Heart right ventricle (tissue), 16 donors: ENCODE measurements at regions not wholly inside any gene's neighbourhood (a gene's known extent, or its start where the extent isn't known, plus 50 kb on each side); places are given as distances from the start of the nearest gene placed in this dataset.
A peak's percentile ranks its signal among the peaks of the same experiment; 100 is the strongest.

Experiments used
- ATAC-seq, 8 donors: fragments of 200-7000 bp; cut with Tn5 transposase; one replicate each; pipeline ENCODE4 v1.9.1; 2020; ENCODE audit warnings: mild to moderate bottlenecking in 8 of 8, moderate library complexity in 8 of 8, moderate number of reproducible peaks in 1 of 8
- DNase-seq, 2 donors: peaks; one replicate each; pipeline ENCODE4 v3.0.0-alpha.2; 2020
- H3K27ac ChIP-seq, 10 donors: fragments of 200-600 bp; sonication (generic) in 2 of 10; one replicate each; pipeline versions ENCODE4 v1.5.0 to v1.8.0; 2020 to 2022; ENCODE audit warnings: mild to moderate bottlenecking in 3 of 10
- H3K27me3 ChIP-seq, 7 donors: fragments of 200-600 bp; one replicate each; pipeline ENCODE4 v1.8.0; 2021 to 2022; ENCODE audit warnings: mild to moderate bottlenecking in 2 of 7
- H3K36me3 ChIP-seq, 9 donors: fragments of 200-600 bp; sonication (generic) in 1 of 9; one replicate each; pipeline versions ENCODE4 v1.5.0 to v1.8.0; 2020 to 2022; ENCODE audit warnings: mild to moderate bottlenecking in 2 of 9
- H3K4me1 ChIP-seq, 9 donors: fragments of 200-600 bp; sonication (generic) in 1 of 9; one replicate each; pipeline versions ENCODE4 v1.5.0 to v1.8.0; 2020 to 2022; ENCODE audit warnings: mild to moderate bottlenecking in 4 of 9
- H3K4me3 ChIP-seq, 10 donors: fragments of 200-600 bp; sonication (generic) in 2 of 10; one replicate each; pipeline versions ENCODE4 v1.5.0 to v1.8.0; 2020 to 2022; ENCODE audit warnings: mild to moderate bottlenecking in 7 of 10, moderate library complexity in 2 of 10
- H3K9me3 ChIP-seq, 11 donors: fragments of 200-600 bp in 10 of 11; sonication (generic) in 2 of 11; one replicate each; pipeline versions ENCODE4 v1.5.0 to v1.8.0; 2013 to 2022; ENCODE audit warnings: mild to moderate bottlenecking in 2 of 11, control low read depth in 1 of 11, moderate library complexity in 1 of 11
- WGBS, 2 donors: extraction: QIAGEN DNeasy Blood & Tissue Kit; methylation state at CpG; one replicate each; pipeline ENCODE4 v1.1.7; 2013; ENCODE audit warnings: inconsistent platforms in 1 of 2; 5-methylcytosine and 5-hydroxymethylcytosine counted together
- intact Hi-C, 10 donors: fragments of 100-400 bp; cut with DNase I; formaldehyde crosslinking; loops; one replicate each; pipeline versions ENCODE4 v1.11.1 to v1.14.2; 2022
- TF ChIP-seq, protein P1 (sequence below), 9 donors: fragments of 200-600 bp; sonication (generic) in 2 of 9; IDR thresholded peaks; one replicate each; pipeline versions ENCODE4 v1.5.0 to v1.8.0; 2021 to 2022; ENCODE audit warnings: antibody characterized with exemption in 9 of 9, mild to moderate bottlenecking in 5 of 9, moderate library complexity in 1 of 9
- donor health status: Arrhythmogenic right ventricular cardiomyopathy.
- donor health status: ischemic (EF 13 %, LVEDD 7.1; RV severe dilation, severe dysfunction).
- donor health status: healthy with polysubstance abuse.
- donor health status: DM: no; HTN: yes; CAD: no.
- donor health status: DM: no; HTN: no; CAD: no.
- donor health status: ischemic (EF 25% LVEDD 6.9; RV normal size, moderate dysfunction).
- donor health status: ischemic (EF 25% LVEDD 5.7; RV mildly dilated, moderate dysfunction).
- donor health status: healthy.
- donor health status: DM: yes; HTN: yes; CAD: no.
- donor health status: Ischemic cardiomyopathy.
- donor health status: ischemic (EF 35%, LVEDD 5.7; RV mildly dilated, moderate dysfunction).
- donor health status: nonischemic (EF 11% LVEDD 7.7; RV severe dilation, severe dysfunction).
- donor health status: DM: yes; HTN: yes; CAD: no.
- donor health status: PGD.
- donor health status: ischemic (EF 29% LVEDD 5.4; RV normal size, mild dysfunction).
- donor health status: nonischemic (EF 23%, LVEDD 6.1; RV moderate dilation, normal function).

DNA sequence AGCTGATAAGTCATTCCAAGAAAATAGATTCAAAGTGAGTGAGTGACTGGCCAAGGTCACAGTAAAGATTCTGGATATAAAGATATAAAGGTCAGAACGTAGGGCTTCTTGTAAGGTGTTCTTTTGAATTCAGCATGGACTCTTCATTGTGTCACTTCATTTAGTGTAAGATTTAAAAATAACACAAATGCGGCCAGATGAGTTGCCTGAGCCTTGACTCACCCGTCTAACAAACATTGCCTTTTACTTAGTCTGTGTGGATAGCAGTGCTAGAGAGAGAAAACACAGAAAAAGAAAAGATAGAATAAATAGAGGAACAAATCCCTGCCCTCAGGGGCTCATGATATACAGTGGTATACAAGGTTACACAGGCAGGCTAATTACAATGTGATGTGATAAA, 223.4 kb downstream of the PLPP3 start:
- ATAC-seq: peak in 5 of 8 donors; percentile 35 to 64 (median 43)
- DNase-seq: no peak
- Histone ChIP-seq H3K9me3 (no peaks in the 10 kb centered on the region), H3K27me3 (no peaks in the 10 kb centered on the region), H3K4me3 (no peak overlapping the region), H3K4me1 (peaks cover 0 to 39% (median 26%) of the 10 kb centered on the region in 9 donors), H3K27ac (peak overlapping the region; percentile 47 to 80 (median 74)), H3K36me3 (no peaks in the 10 kb centered on the region)
- 47 to 59% methylated on average over 3 of the region's 3 CpGs for WGBS, 2 donors
- TF ChIP-seq, protein P1, sequence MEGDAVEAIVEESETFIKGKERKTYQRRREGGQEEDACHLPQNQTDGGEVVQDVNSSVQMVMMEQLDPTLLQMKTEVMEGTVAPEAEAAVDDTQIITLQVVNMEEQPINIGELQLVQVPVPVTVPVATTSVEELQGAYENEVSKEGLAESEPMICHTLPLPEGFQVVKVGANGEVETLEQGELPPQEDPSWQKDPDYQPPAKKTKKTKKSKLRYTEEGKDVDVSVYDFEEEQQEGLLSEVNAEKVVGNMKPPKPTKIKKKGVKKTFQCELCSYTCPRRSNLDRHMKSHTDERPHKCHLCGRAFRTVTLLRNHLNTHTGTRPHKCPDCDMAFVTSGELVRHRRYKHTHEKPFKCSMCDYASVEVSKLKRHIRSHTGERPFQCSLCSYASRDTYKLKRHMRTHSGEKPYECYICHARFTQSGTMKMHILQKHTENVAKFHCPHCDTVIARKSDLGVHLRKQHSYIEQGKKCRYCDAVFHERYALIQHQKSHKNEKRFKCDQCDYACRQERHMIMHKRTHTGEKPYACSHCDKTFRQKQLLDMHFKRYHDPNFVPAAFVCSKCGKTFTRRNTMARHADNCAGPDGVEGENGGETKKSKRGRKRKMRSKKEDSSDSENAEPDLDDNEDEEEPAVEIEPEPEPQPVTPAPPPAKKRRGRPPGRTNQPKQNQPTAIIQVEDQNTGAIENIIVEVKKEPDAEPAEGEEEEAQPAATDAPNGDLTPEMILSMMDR (IDR thresholded peaks at IDR 0.05): no peak
- intact Hi-C loops: no loop called here

DNA sequence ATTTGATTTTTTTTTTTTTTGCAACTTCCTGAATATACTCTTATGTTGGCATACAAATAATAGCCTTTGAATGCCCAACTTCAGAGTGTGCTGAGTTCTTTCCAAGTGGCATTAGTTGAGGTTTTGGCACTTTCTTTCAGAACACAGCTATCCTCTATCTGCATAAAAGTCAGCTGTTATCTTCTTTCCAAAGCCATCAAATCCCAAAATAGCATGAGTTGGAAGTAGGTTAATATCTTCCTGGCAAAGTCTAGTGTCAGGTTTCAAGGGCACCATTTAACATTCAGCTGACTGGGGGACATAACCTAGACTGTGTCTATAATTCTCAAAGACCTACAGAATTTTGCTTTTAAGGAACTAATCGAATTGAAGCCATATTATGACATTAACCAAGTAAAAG, 223.9 kb downstream of the PLPP3 start:
- Histone ChIP-seq H3K36me3 (no peaks in the 10 kb centered on the region), H3K4me1 (peaks cover 0 to 39% (median 26%) of the 10 kb centered on the region in 9 donors), H3K27ac (peak overlapping the region; percentile 47 to 80 (median 74)), H3K9me3 (no peaks in the 10 kb centered on the region), H3K4me3 (no peak overlapping the region), H3K27me3 (no peaks in the 10 kb centered on the region)
- 72% methylated on average over 1 of the region's 1 CpG for WGBS, 2 donors
- DNase-seq (no peak), ATAC-seq (peak; percentile 37 to 90 (median 84))
- intact Hi-C loops: no loop called here
- TF ChIP-seq, protein P1 (IDR thresholded peaks at IDR 0.05): no peak

DNA sequence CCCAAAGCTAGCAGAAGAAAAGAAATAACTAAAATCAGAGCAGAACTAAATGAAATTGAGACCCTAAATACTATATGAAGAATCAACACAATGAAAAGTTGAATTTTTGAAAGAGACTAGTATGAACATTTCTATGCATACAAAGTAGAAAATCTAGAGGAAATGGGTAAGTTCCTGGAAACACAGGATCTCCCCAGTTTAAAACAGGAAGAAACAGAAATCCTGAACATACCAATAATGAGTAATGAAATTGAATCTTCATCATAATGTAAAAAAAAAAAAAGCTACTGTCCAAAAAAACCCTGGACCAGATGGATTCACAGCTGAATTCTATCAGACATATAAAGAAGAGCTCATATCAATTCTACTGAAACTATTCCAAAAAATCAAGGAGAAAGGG, 233.5 kb downstream of the PLPP3 start:
- Histone ChIP-seq H3K4me3 (no peak overlapping the region), H3K27ac (peak overlapping the region in 1 of 10 donors; percentile 42), H3K4me1 (peaks cover 0 to 6% (median 0%) of the 10 kb centered on the region in 9 donors), H3K36me3 (no peaks in the 10 kb centered on the region), H3K27me3 (no peaks in the 10 kb centered on the region), H3K9me3 (peaks cover 0 to 26% (median 6%) of the 10 kb centered on the region in 11 donors)
- DNase-seq: no peak
- intact Hi-C loops: no loop called here
- ATAC-seq: no peak
- TF ChIP-seq, protein P1 (IDR thresholded peaks at IDR 0.05): no peak

DNA sequence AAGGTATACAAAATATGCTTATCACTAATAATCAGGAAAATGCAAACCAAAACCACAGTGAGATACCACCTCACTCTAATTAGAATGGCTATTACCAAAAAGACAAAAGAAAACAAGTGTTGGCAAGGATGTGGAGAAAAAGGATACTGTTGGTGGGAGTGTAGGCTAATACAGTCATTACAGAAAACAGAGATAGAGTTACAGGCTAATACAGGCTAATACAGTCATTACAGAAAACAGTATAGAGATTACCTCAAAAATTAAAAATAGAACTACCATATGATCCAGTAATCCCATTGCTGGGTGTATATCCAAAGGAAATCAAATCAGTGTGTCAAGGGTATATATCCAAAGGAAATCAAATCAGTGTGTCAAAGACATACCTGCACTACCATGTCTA, 238.4 kb downstream of the PLPP3 start:
- Histone ChIP-seq H3K27me3 (no peaks in the 10 kb centered on the region), H3K36me3 (no peaks in the 10 kb centered on the region), H3K4me3 (no peak overlapping the region), H3K4me1 (peaks cover 0 to 6% (median 0%) of the 10 kb centered on the region in 9 donors), H3K27ac (no peak overlapping the region), H3K9me3 (peaks cover 0 to 18% (median 3%) of the 10 kb centered on the region in 11 donors)
- DNase-seq (no peak), ATAC-seq (no peak)
- intact Hi-C loops: no loop called here
- TF ChIP-seq, protein P1 (IDR thresholded peaks at IDR 0.05): no peak
